ENCODE measurements at regions not wholly inside any gene's neighbourhood (a gene's known extent, or its start where the extent isn't known, plus 50 kb on each side); places are given as distances from the start of the nearest gene placed in this dataset.

DNA sequence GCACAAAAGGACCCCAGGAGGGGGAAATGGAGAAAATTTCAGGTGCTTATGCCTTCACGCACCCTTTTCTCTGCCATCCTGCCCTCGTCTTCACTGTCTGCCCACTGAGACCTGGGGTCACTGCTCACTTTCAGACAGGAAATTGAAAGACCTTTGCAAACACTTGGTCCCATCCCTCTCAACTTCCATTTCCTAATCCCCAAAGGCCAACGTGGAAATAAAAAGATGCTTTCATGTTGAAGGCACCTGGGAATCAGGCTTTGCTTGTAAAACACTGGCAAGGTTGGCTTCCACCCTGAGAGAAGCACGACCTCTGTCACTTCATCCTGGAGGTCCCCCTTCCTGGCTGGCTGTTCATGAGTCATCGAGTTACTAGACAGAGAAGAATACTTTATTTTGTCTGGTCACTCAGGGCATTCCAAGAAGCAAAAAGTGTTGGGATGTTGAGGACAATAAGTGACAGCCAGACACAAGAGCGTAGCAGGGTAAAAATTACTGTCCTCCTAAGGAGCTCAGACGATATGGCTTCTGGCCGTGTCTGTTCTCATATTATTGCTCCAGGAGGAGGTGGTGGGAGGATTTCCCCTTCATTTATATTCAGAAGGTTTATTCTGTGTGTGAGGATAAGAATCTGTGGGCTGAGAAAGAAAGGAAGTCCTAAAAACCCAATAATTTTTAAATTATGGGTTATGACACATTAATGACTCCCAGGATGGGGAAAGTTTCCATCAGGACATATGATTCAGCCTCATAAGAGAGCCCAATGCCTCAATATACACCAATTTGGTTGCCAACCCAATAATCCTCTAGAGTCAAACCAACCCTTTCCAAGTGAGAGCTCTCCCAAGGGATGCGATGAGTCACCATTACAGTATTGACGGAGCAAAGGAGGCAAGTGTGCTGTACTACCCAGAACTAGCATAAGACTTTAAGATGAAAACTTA, 409.0 kb downstream of the COG6 start:
- Mint-ChIP-seq H3K36me3 (no peaks in the 10 kb centered on the region), H3K27ac (peak overlapping the region in 1 of 8 donors; percentile 11), H3K4me1 (peaks cover 7 to 11% (median 10%) of the 10 kb centered on the region in 3 donors), H3K4me3 (no peak overlapping the region), H3K27me3 (peaks cover 0 to 4% of the 10 kb centered on the region in 2 donors), H3K9me3 (no peaks in the 10 kb centered on the region)
- DNase-seq: no peak
- ChIA-PET POLR2A (no interaction called here), CTCF (no interaction called here)
- Histone ChIP-seq H3K4me3 (ENCODE audit: low read length) (no peak overlapping the region), H3K27ac (ENCODE audit: low read depth, low read length) (no peak overlapping the region), H3K27me3 (ENCODE audit: insufficient read depth, low read length, poor library complexity, severe bottlenecking) (no peaks in the 10 kb centered on the region), H3K9me3 (ENCODE audit: low read length) (no peaks in the 10 kb centered on the region), H3K36me3 (ENCODE audit: insufficient read depth, low read length) (no peaks in the 10 kb centered on the region), H3K4me1 (ENCODE audit: insufficient read depth, low read length) (peaks cover 6% of the 10 kb centered on the region)

DNA sequence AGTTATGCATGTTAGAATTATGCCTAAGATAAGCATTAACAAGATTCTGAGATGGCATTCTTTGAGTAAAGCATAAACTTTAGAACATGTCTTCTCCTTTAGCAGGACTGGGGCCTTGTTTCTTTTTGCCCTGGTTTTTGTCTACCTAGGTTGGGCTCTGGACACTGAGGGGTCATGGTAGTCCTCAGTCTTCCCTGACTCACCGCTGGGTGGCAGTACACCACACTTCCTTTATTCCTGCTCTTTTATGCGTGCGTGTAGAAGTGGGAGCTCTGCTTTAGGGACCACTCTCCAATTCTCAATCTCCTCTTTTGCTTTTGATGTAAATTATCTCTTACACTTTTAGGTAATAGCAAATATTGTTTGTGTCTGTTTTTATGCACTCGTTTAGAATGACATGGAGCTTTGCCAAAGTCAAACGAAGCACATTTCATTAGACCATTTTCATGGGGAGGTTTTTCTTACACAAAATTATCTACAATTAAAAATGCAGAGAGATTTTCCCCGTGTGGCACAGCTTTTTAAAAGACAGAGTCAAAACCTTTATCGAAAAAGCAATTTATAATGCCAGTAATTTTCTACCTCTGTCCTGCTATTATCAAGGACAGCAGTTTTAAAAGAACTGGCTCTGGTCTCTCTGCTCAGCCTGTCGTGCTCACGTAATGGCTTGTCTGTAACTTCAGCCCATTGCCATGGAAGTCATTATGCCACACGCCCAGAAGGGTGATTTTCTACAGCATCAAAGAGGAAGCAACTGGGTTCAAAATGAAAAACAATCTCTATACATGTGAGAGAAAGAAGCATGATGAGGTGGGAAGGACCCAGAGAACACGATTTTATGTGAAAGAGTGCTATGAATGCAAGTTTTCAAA, 413.9 kb downstream of the COG6 start:
- no peaks in the 10 kb centered on the region for H3K27me3 ChIP-seq (ENCODE audit: insufficient read depth, low read length, poor library complexity, severe bottlenecking)
- Mint-ChIP-seq H3K9me3 (no peaks in the 10 kb centered on the region), H3K36me3 (no peaks in the 10 kb centered on the region), H3K4me1 (peaks cover 10 to 19% (median 18%) of the 10 kb centered on the region in 3 donors), H3K27ac (peak overlapping the region in 1 of 8 donors; percentile 52), H3K27me3 (peaks cover 0 to 4% of the 10 kb centered on the region in 2 donors), H3K4me3 (no peak overlapping the region)
- no peak overlapping the region for H3K4me3 ChIP-seq (ENCODE audit: low read length)
- peak; percentile 54 to 80 (median 62) for DNase-seq
- ChIA-PET POLR2A (interaction anchor here (0.6 to 1.4 kb wide), 3 partner anchors 137 to 615 kb away, joined by 3 to 5 read pairs (median 4); no protein-coding TSS in a partner anchor), CTCF (interaction anchor here (0.6 to 3.8 kb wide), 43 partner anchors 8 to 618 kb away, joined by 3 to 78 read pairs (median 4); no protein-coding TSS in a partner anchor)
- H3K4me1 ChIP-seq (ENCODE audit: insufficient read depth, low read length): peaks cover 12% of the 10 kb centered on the region
- H3K9me3 ChIP-seq (ENCODE audit: low read length): no peaks in the 10 kb centered on the region
- no peak overlapping the region for H3K27ac ChIP-seq (ENCODE audit: low read depth, low read length)
- no peaks in the 10 kb centered on the region for H3K36me3 ChIP-seq (ENCODE audit: insufficient read depth, low read length)

DNA sequence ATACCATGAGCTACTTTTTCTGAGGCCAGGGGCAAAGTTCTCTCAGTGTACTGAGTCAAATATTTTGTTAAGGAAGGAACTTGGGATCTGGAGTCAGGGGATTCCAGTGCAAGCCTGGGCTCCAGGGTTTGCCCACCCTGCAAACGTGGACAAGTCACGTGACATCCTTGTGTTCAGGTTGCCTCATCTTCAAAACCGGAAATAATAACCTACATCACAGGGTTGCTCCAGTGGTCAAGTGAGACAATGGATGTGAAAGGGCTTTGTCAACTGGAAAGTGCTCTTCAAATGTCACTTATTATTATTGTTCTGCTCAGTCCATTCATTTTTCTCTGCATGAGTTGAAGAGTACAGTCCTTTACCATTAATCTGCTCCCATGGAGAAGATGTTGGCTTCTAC, 414.9 kb downstream of the COG6 start:
- Mint-ChIP-seq H3K9me3 (no peaks in the 10 kb centered on the region), H3K4me3 (no peak overlapping the region), H3K27ac (peak overlapping the region in 1 of 8 donors; percentile 80), H3K27me3 (no peaks in the 10 kb centered on the region), H3K4me1 (peaks cover 10 to 19% (median 18%) of the 10 kb centered on the region in 3 donors), H3K36me3 (no peaks in the 10 kb centered on the region)
- no peaks in the 10 kb centered on the region for H3K36me3 ChIP-seq (ENCODE audit: insufficient read depth, low read length)
- CTCF ChIA-PET: interaction anchor here (1.3 to 3.8 kb wide), 12 partner anchors 9 to 612 kb away, joined by 3 to 78 read pairs (median 7); no protein-coding TSS in a partner anchor
- no peak for DNase-seq
- H3K9me3 ChIP-seq (ENCODE audit: low read length): no peaks in the 10 kb centered on the region
- no peak overlapping the region for H3K4me3 ChIP-seq (ENCODE audit: low read length)
- no peaks in the 10 kb centered on the region for H3K27me3 ChIP-seq (ENCODE audit: insufficient read depth, low read length, poor library complexity, severe bottlenecking)
- peaks cover 12% of the 10 kb centered on the region for H3K4me1 ChIP-seq (ENCODE audit: insufficient read depth, low read length)
- POLR2A ChIA-PET: no interaction called here
- H3K27ac ChIP-seq (ENCODE audit: low read depth, low read length): no peak overlapping the region

DNA sequence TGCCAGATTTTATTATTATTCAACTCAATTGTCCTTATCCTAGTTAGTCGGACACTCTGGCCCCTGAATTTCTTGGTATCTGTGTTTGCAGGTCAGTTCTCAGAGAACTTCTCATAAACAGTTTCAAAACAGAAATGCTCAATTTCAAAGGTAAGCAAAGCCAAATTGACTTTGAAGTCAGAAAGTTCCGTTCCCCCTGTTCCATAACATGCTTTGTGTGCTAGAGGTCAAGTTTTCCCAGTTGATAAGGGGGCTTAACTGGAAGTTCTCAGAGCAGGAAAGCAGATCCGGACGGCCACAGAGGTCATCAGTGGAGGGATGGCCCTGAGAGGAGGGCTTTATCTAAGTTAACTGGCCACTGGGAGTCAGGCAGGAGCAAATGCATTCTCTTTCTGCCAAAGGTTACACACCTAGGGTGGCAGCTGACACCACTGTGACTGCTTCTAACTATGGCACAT, 417.2 kb downstream of the COG6 start:
- DNase-seq: no peak
- ChIA-PET POLR2A (no interaction called here), CTCF (interaction anchor here (4.4 kb wide), 1 partner anchor 610 kb away, joined by 12 read pairs; no protein-coding TSS in a partner anchor)
- H3K4me3 Mint-ChIP-seq: no peak overlapping the region
- H3K36me3 Mint-ChIP-seq: no peaks in the 10 kb centered on the region
- no peaks in the 10 kb centered on the region for H3K9me3 Mint-ChIP-seq
- Histone ChIP-seq H3K4me1 (ENCODE audit: insufficient read depth, low read length) (peaks cover 12% of the 10 kb centered on the region), H3K4me3 (ENCODE audit: low read length) (no peak overlapping the region), H3K9me3 (ENCODE audit: low read length) (no peaks in the 10 kb centered on the region), H3K27me3 (ENCODE audit: insufficient read depth, low read length, poor library complexity, severe bottlenecking) (no peaks in the 10 kb centered on the region), H3K36me3 (ENCODE audit: insufficient read depth, low read length) (no peaks in the 10 kb centered on the region), H3K27ac (ENCODE audit: low read depth, low read length) (no peak overlapping the region)
- H3K4me1 Mint-ChIP-seq: peaks cover 12 to 21% (median 21%) of the 10 kb centered on the region in 3 donors
- H3K27ac Mint-ChIP-seq: no peak overlapping the region
- no peaks in the 10 kb centered on the region for H3K27me3 Mint-ChIP-seq

DNA sequence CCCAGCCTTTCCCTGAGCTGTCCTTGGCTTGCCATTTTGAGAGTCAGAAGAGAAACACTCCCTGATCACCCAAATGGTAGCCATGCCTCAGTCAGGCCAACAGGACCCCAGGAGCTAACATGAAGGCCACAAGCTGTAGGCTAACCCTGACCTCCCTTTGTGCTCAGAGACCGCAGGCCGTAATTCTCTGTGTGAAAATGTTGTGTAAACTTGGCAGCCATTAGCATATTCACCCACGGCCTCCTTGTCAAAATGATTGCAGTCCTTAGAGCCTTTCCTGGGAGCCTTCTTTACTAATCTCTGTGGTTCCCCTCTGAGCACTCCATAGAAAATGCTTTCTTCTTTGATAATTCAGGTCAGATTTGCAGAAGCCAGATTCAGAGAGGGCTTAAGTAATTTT, 418.9 kb downstream of the COG6 start:
- H3K9me3 ChIP-seq (ENCODE audit: low read length): no peaks in the 10 kb centered on the region
- CTCF ChIA-PET: interaction anchor here (4.4 kb wide), 1 partner anchor 608 kb away, joined by 12 read pairs; no protein-coding TSS in a partner anchor
- Mint-ChIP-seq H3K4me1 (peaks cover 10 to 19% (median 16%) of the 10 kb centered on the region in 3 donors), H3K27ac (no peak overlapping the region), H3K9me3 (no peaks in the 10 kb centered on the region), H3K36me3 (no peaks in the 10 kb centered on the region), H3K4me3 (no peak overlapping the region), H3K27me3 (peaks cover 0 to 1% of the 10 kb centered on the region in 2 donors)
- H3K27ac ChIP-seq (ENCODE audit: low read depth, low read length): no peak overlapping the region
- peaks cover 7% of the 10 kb centered on the region for H3K4me1 ChIP-seq (ENCODE audit: insufficient read depth, low read length)
- H3K27me3 ChIP-seq (ENCODE audit: insufficient read depth, low read length, poor library complexity, severe bottlenecking): no peaks in the 10 kb centered on the region
- H3K36me3 ChIP-seq (ENCODE audit: insufficient read depth, low read length): no peaks in the 10 kb centered on the region
- POLR2A ChIA-PET: no interaction called here
- H3K4me3 ChIP-seq (ENCODE audit: low read length): no peak overlapping the region
- no peak for DNase-seq

DNA sequence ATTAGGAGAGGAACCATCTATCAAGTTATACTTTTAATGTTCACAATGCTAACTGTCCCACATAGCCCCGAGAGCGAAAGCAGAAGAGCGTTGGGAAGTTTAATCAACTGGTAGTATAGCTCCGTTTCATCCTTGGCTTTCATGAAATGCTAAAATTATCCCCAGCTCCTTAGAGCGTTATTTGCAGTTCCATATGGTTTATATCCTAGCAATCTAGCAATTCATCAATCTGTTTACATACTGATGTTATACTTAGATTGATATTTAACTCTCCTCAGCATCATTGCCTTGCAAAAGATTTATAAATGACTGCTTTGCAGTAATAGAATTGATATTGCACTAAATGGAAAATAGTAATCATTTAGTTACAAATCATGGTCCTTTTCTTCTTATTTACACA, 419.8 kb downstream of the COG6 start:
- Histone ChIP-seq H3K27me3 (ENCODE audit: insufficient read depth, low read length, poor library complexity, severe bottlenecking) (no peaks in the 10 kb centered on the region), H3K27ac (ENCODE audit: low read depth, low read length) (no peak overlapping the region), H3K4me3 (ENCODE audit: low read length) (no peak overlapping the region), H3K36me3 (ENCODE audit: insufficient read depth, low read length) (no peaks in the 10 kb centered on the region), H3K9me3 (ENCODE audit: low read length) (no peaks in the 10 kb centered on the region), H3K4me1 (ENCODE audit: insufficient read depth, low read length) (no peaks in the 10 kb centered on the region)
- CTCF ChIA-PET: interaction anchor here (0.9 to 4.4 kb wide), 2 partner anchors 599 to 607 kb away, joined by 3 to 12 read pairs; no protein-coding TSS in a partner anchor
- Mint-ChIP-seq H3K4me3 (no peak overlapping the region), H3K36me3 (no peaks in the 10 kb centered on the region), H3K27ac (no peak overlapping the region), H3K4me1 (peaks cover 7 to 13% (median 9%) of the 10 kb centered on the region in 3 donors), H3K9me3 (no peaks in the 10 kb centered on the region), H3K27me3 (peaks cover 0 to 1% of the 10 kb centered on the region in 2 donors)
- POLR2A ChIA-PET: no interaction called here
- no peak for DNase-seq

DNA sequence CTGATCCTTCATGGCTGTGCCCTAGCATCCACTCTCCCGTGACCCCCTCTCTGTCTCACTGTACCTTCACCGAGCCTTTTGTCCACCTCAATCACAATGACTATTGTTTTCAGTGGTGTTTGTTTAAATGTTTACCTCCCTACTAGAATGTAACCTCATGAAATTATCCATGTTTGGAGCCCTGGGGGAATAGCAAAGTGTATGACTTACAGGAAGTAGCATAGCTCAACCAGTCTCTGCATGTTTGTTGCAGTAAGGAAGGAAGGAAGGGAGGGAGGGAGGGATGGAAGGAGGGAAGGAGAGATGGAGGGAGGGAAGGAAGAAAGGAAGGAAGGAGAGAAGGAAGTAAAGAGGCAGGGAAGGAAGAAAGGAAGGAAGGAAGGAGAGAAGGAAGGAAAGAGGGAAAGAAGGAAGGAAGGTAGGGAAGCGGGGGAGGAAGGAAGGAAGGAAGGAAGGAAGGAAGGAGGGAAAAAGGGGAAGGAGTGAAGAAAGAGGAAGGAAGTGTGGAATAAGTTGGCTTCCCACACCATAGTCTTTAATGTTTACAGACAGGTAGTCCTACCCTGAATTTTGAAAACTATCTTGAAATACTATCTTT, 421.4 kb downstream of the COG6 start:
- ChIA-PET POLR2A (interaction anchor here (0.6 kb wide), 1 partner anchor 244 kb away, joined by 3 read pairs; no protein-coding TSS in a partner anchor), CTCF (interaction anchor here (0.6 kb wide), 1 partner anchor 8 kb away, joined by 3 read pairs; no protein-coding TSS in a partner anchor)
- Histone ChIP-seq H3K36me3 (ENCODE audit: insufficient read depth, low read length) (no peaks in the 10 kb centered on the region), H3K27ac (ENCODE audit: low read depth, low read length) (no peak overlapping the region), H3K4me3 (ENCODE audit: low read length) (no peak overlapping the region), H3K27me3 (ENCODE audit: insufficient read depth, low read length, poor library complexity, severe bottlenecking) (no peaks in the 10 kb centered on the region), H3K9me3 (ENCODE audit: low read length) (no peaks in the 10 kb centered on the region), H3K4me1 (ENCODE audit: insufficient read depth, low read length) (no peaks in the 10 kb centered on the region)
- Mint-ChIP-seq H3K27ac (peak overlapping the region in 2 of 8 donors; percentile 15 to 45), H3K36me3 (peaks cover 0 to 2% (median 0%) of the 10 kb centered on the region in 3 donors), H3K9me3 (no peaks in the 10 kb centered on the region), H3K27me3 (peaks cover 0 to 1% of the 10 kb centered on the region in 2 donors), H3K4me3 (no peak overlapping the region), H3K4me1 (peaks cover 3 to 4% (median 4%) of the 10 kb centered on the region in 3 donors)
- DNase-seq: no peak

Measured in CD8-positive, alpha-beta memory T cell (primary cell).